ENCODE measurements at regions not wholly inside any gene's neighbourhood (a gene's known extent, or its start where the extent isn't known, plus 50 kb on each side); places are given as distances from the start of the nearest gene placed in this dataset.

GRCh38 chr17:83186226-83186625 lies 106.8 kb downstream of the METRNL start:
- H3K4me3 ChIP-seq (ENCODE audit: low read depth, low read length), result no peak overlapping the region
- no peak for TF ChIP-seq CTCF (IDR thresholded peaks at IDR 0.05; ENCODE audit: borderline replicate concordance, insufficient read depth, low read depth, low read length)

- no peak for TF ChIP-seq CTCF (IDR thresholded peaks at IDR 0.05; ENCODE audit: borderline replicate concordance, insufficient read depth, low read depth, low read length)
- no peak overlapping the region for H3K4me3 ChIP-seq (ENCODE audit: low read depth, low read length)
These were observed 107.5 kb downstream of the METRNL start for GRCh38 chr17:83186751-83187421.

GRCh38 chr17:83187782-83188311 lies 108.4 kb downstream of the METRNL start:
- TF ChIP-seq CTCF (IDR thresholded peaks at IDR 0.05; ENCODE audit: borderline replicate concordance, insufficient read depth, low read depth, low read length), result no peak
- no peak overlapping the region for H3K4me3 ChIP-seq (ENCODE audit: low read depth, low read length)

- H3K4me3 ChIP-seq (ENCODE audit: low read depth, low read length), result no peak overlapping the region
- TF ChIP-seq CTCF (IDR thresholded peaks at IDR 0.05; ENCODE audit: borderline replicate concordance, insufficient read depth, low read depth, low read length), result no peak
These were observed 109.9 kb downstream of the METRNL start for GRCh38 chr17:83189044-83190003.

- TF ChIP-seq CTCF (IDR thresholded peaks at IDR 0.05; ENCODE audit: borderline replicate concordance, insufficient read depth, low read depth, low read length), result no peak
- H3K4me3 ChIP-seq (ENCODE audit: low read depth, low read length), result no peak overlapping the region
These were observed 110.6 kb downstream of the METRNL start for GRCh38 chr17:83190004-83190385.

GRCh38 chr17:83190601-83191387 lies 111.4 kb downstream of the METRNL start:
- H3K4me3 ChIP-seq (ENCODE audit: low read depth, low read length), result no peak overlapping the region
- TF ChIP-seq CTCF (IDR thresholded peaks at IDR 0.05; ENCODE audit: borderline replicate concordance, insufficient read depth, low read depth, low read length), result no peak
